Gastroesophageal sphincter (tissue), 3 donors: ENCODE measurements at regions not wholly inside any gene's neighbourhood (a gene's known extent, or its start where the extent isn't known, plus 50 kb on each side); places are given as distances from the start of the nearest gene placed in this dataset.

Experiments
- CTCF ChIP-seq, 4 experiments: fragments of 200-600 bp in 2 of 4; fragments of 450-650 bp in 2 of 4; sonication (generic) in 1 of 4; IDR thresholded peaks; one replicate each; pipeline ENCODE4 v1.5.1; 2017 to 2019; ENCODE audit warnings: antibody characterized with exemption in 4 of 4, mild to moderate bottlenecking in 2 of 4, moderate library complexity in 2 of 4
- EP300 ChIP-seq: sonication (generic); formaldehyde crosslinking; IDR thresholded peaks from one replicate; pipeline ENCODE4 v1.6.1; 2017; ENCODE audit warnings: antibody characterized with exemption, mild to moderate bottlenecking
- POLR2A ChIP-seq, 2 donors: fragments of 450-650 bp; IDR thresholded peaks; one replicate each; pipeline ENCODE4 v1.6.1; 2017; ENCODE audit warnings: antibody characterized with exemption in 2 of 2, mild to moderate bottlenecking in 2 of 2, moderate library complexity in 1 of 2
- POLR2AphosphoS5 ChIP-seq: sonication (generic); formaldehyde crosslinking; IDR thresholded peaks from one replicate; pipeline ENCODE4 v1.6.1; 2017; ENCODE audit warnings: antibody characterized with exemption

- TF ChIP-seq CTCF (IDR thresholded peaks at IDR 0.05) (no peak), POLR2AphosphoS5 (no peak), POLR2A (IDR thresholded peaks at IDR 0.05) (no peak), EP300 (no peak)
Measured at GRCh38 chr1:195664628-195665027, 943.6 kb downstream of the KCNT2 start.
